Retinal pigment epithelial cell (primary cell): ENCODE measurements at regions not wholly inside any gene's neighbourhood (a gene's known extent, or its start where the extent isn't known, plus 50 kb on each side); places are given as distances from the start of the nearest gene placed in this dataset.
"Not testable (repeated sequence)": the region's sequence is repeated elsewhere in the genome, so short reads cannot be mapped to it uniquely, and the experiment has no call there.

ENCODE experiments used
- DNase-seq: peaks from one replicate; pipeline ENCODE4 v3.0.0-alpha.2; 2010; ENCODE audit warnings: low read depth
- H3K4me3 ChIP-seq: 2 replicates; pipeline ENCODE4 v1.5.1; 2011; ENCODE audit warnings: mild to moderate bottlenecking, low read length, control low read depth, moderate library complexity
- TF ChIP-seq, protein P1 (sequence below): conservative IDR thresholded peaks from 2 replicates; pipeline ENCODE4 v1.5.1; 2011; ENCODE audit warnings: low read depth, low read length, control low read depth, inconsistent platforms

DNA sequence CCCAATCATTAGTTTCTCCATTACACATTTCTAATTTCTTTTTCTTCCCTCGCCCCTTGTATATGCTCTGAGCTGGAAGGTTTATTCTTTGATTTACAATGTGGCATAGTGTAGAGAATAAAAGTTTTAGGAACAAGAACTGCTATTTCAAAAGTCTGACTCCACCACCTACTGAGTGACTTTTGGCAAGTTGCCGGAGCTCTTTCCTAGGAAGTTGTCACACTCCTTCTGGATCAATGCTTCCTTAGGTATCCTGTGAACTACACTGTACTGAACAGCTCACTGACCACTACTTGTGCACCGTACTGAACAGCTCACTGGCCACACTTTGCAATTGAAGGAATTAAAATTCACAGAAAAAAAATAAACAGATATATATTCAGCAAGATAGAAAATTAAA, 458.2 kb downstream of the FRK start:
- TF ChIP-seq, protein P1, sequence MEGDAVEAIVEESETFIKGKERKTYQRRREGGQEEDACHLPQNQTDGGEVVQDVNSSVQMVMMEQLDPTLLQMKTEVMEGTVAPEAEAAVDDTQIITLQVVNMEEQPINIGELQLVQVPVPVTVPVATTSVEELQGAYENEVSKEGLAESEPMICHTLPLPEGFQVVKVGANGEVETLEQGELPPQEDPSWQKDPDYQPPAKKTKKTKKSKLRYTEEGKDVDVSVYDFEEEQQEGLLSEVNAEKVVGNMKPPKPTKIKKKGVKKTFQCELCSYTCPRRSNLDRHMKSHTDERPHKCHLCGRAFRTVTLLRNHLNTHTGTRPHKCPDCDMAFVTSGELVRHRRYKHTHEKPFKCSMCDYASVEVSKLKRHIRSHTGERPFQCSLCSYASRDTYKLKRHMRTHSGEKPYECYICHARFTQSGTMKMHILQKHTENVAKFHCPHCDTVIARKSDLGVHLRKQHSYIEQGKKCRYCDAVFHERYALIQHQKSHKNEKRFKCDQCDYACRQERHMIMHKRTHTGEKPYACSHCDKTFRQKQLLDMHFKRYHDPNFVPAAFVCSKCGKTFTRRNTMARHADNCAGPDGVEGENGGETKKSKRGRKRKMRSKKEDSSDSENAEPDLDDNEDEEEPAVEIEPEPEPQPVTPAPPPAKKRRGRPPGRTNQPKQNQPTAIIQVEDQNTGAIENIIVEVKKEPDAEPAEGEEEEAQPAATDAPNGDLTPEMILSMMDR: no peak
- H3K4me3 ChIP-seq: no peak overlapping the region
- no peak for DNase-seq

DNA sequence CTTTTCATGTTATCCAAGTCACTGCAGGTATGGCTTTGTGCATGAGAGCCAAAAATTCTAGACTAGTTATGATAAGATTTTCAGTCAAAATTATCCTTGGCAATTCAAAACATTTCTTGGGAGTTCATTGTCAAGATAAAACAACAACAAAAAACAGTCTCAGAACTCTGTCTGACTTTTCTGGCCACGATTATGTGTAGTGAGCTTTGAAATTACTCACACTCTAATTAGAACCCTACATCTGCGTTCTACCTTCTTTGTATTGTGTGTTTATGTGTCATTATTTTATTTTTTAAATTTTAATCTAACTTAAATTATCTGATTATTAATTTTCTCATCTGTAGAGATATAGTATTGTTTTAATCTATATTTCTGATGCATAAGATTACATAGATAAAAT, 459.2 kb downstream of the FRK start:
- TF ChIP-seq, protein P1: no peak
- no peak overlapping the region for H3K4me3 ChIP-seq
- no peak for DNase-seq

- no peak overlapping the region for H3K4me3 ChIP-seq
- DNase-seq: no peak
- TF ChIP-seq, protein P1: no peak
These were observed 459.6 kb downstream of the FRK start for GRCh38 chr6:115601064-115601463.

- H3K4me3 ChIP-seq: no peak overlapping the region
- no peak for DNase-seq
- TF ChIP-seq, protein P1: no peak
These were observed 465.8 kb downstream of the FRK start for GRCh38 chr6:115594891-115595290.

- TF ChIP-seq, protein P1: no peak
- no peak overlapping the region for H3K4me3 ChIP-seq
These were observed 468.7 kb downstream of the FRK start for GRCh38 chr6:115592025-115592424.

GRCh38 chr6:115589072-115589471, 471.6 kb downstream of the FRK start:
- H3K4me3 ChIP-seq, DNase-seq: not testable (repeated sequence)

More at GRCh38 chr6:115592025-115592424, 468.7 kb downstream of the FRK start:
- DNase-seq: no peak

- H3K4me3 ChIP-seq: no peak overlapping the region
- DNase-seq: no peak
- TF ChIP-seq, protein P1: no peak
These were observed 477.4 kb downstream of the FRK start for GRCh38 chr6:115583290-115583689.

- TF ChIP-seq, protein P1: no peak
- DNase-seq: no peak
- H3K4me3 ChIP-seq: no peak overlapping the region
These were observed 478.3 kb downstream of the FRK start for GRCh38 chr6:115582386-115582785.

GRCh38 chr6:115579565-115579964, 481.1 kb downstream of the FRK start:
- not testable (repeated sequence) for H3K4me3 ChIP-seq, DNase-seq
